ENCODE measurements at regions not wholly inside any gene's neighbourhood (a gene's known extent, or its start where the extent isn't known, plus 50 kb on each side); places are given as distances from the start of the nearest gene placed in this dataset.

DNA sequence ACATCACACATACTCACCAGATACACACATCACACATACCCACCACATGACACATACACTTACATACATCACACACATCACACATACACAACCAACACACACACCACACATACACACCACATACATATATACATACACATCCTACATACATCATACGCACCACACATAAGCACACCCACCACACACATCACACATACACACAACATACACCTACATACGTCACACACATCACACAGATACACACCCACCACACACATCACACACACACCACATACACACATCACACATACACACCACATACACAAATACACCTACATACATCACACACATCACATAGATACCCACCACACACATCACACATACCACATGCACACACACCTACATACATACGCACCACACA is 158.4 kb downstream of the NDUFA10 start:
- no TSS peak for BruUV-seq (replicated peaks)
- CTCF ChIA-PET, result no interaction called here
- in situ Hi-C loops (cut with MboI), result no loop called here
- POLR2A ChIA-PET, result no interaction called here
- FAIRE-seq (no peak), DNase-seq (ENCODE audit: low read depth, low spot score) (no peak), ATAC-seq (no peak)
- RAD21 ChIA-PET (ENCODE audit: unreplicated experiment), result no interaction called here
- no peaks in the 10 kb centered on the region for H3K27me3 ChIP-seq (replicated peaks in 1 of 2; ENCODE audit: control insufficient read depth in 2 of 2, insufficient read depth in 2 of 2, low read length in 1 of 2)
- no peak overlapping the region for H3K9ac ChIP-seq (ENCODE audit: control insufficient read depth, insufficient read depth, low read length)
- no peaks in the 10 kb centered on the region for H3K36me3 ChIP-seq (ENCODE audit: control insufficient read depth in 2 of 2, insufficient read depth in 2 of 2, low read length in 1 of 2)
- TF ChIP-seq ZNF274 (IDR thresholded peaks at IDR 0.05; ENCODE audit: insufficient read depth, insufficient read length) (no peak), IRF4 (IDR thresholded peaks at IDR 0.05; ENCODE audit: low read depth, low read length) (no peak), SUZ12 (IDR thresholded peaks at IDR 0.05; ENCODE audit: unreplicated experiment) (no peak), DPF2 (IDR thresholded peaks at IDR 0.05) (no peak), SMAD5 (IDR thresholded peaks at IDR 0.05; ENCODE audit: low read depth) (no peak)
- TF ChIP-seq, protein P1, sequence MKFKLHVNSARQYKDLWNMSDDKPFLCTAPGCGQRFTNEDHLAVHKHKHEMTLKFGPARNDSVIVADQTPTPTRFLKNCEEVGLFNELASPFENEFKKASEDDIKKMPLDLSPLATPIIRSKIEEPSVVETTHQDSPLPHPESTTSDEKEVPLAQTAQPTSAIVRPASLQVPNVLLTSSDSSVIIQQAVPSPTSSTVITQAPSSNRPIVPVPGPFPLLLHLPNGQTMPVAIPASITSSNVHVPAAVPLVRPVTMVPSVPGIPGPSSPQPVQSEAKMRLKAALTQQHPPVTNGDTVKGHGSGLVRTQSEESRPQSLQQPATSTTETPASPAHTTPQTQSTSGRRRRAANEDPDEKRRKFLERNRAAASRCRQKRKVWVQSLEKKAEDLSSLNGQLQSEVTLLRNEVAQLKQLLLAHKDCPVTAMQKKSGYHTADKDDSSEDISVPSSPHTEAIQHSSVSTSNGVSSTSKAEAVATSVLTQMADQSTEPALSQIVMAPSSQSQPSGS (IDR thresholded peaks at IDR 0.05; ENCODE audit: low read length), result no peak
- TF ChIP-seq, protein P2, sequence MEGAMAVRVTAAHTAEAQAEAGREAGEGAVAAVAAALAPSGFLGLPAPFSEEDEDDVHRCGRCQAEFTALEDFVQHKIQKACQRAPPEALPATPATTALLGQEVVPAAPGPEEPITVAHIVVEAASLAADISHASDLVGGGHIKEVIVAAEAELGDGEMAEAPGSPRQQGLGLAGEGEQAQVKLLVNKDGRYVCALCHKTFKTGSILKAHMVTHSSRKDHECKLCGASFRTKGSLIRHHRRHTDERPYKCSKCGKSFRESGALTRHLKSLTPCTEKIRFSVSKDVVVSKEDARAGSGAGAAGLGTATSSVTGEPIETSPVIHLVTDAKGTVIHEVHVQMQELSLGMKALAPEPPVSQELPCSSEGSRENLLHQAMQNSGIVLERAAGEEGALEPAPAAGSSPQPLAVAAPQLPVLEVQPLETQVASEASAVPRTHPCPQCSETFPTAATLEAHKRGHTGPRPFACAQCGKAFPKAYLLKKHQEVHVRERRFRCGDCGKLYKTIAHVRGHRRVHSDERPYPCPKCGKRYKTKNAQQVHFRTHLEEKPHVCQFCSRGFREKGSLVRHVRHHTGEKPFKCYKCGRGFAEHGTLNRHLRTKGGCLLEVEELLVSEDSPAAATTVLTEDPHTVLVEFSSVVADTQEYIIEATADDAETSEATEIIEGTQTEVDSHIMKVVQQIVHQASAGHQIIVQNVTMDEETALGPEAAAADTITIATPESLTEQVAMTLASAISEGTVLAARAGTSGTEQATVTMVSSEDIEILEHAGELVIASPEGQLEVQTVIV (IDR thresholded peaks at IDR 0.05; ENCODE audit: borderline replicate concordance, partially characterized antibody), result peak; percentile 4
- intact Hi-C loops (cut with micrococcal nuclease; ENCODE audit: unreplicated experiment), result no loop called here
- H3K4me3 ChIP-seq, result no peak overlapping the region
- no peak overlapping the region for H2AFZ ChIP-seq (ENCODE audit: control insufficient read depth, low read depth, low read length)
- H3K9me3 ChIP-seq (replicated peaks; ENCODE audit: control insufficient read depth, insufficient read depth, low read length), result no peaks in the 10 kb centered on the region; the same call in 2 of the 3 replicates
- H3K79me2 ChIP-seq (ENCODE audit: control insufficient read depth, insufficient read depth, low read length), result no peaks in the 10 kb centered on the region
- no peaks in the 10 kb centered on the region for H3K4me1 ChIP-seq (ENCODE audit: control insufficient read depth, insufficient read depth, low read length)
- 77% methylated on average over 3 of the region's 3 CpGs for WGBS (ENCODE audit: insufficient coverage, insufficient replicate concordance, low lambda C conversion rate, missing lambda C conversion rate)
- H3K4me2 ChIP-seq (ENCODE audit: control insufficient read depth, insufficient read depth), result no peak overlapping the region
- SMC1A ChIA-PET (ENCODE audit: uncharacterized antibody, unreplicated experiment), result no interaction called here
- no peaks in the 10 kb centered on the region for H4K20me1 ChIP-seq (ENCODE audit: control insufficient read depth, insufficient read depth)
- no peak overlapping the region for H3K27ac ChIP-seq (ENCODE audit: control insufficient read depth, insufficient read depth)

Measured in GM12878 (cell line).